NCI-H2029 (cell line): ENCODE measurements at regions not wholly inside any gene's neighbourhood (a gene's known extent, or its start where the extent isn't known, plus 50 kb on each side); places are given as distances from the start of the nearest gene placed in this dataset.

Experiments
- DNase-seq: peaks from one replicate; lab custom pipeline; 2025; lab: John Stamatoyannopoulos, UW

DNA sequence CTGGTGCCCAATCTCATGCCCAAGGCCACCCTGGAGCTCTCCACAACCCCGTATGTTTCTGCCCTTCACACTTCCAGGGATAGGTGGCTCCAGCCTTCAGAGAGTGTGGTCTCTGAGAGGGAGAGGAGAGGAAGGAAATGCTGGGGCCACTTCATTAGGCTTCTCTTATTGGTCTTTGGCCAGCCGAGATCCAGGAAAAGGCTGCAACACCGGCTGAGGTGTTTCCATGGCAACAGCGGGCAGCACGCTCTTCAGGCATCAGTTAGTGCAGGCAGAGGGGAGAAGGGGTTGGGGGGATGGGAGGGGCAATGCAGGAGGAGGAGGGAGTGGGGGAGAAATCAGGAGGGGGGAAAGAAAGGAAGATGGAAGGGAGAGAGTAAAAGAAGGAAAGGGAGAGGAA lies 275.1 kb upstream of the GJB5 start:
- peak; percentile 59 for DNase-seq

DNA sequence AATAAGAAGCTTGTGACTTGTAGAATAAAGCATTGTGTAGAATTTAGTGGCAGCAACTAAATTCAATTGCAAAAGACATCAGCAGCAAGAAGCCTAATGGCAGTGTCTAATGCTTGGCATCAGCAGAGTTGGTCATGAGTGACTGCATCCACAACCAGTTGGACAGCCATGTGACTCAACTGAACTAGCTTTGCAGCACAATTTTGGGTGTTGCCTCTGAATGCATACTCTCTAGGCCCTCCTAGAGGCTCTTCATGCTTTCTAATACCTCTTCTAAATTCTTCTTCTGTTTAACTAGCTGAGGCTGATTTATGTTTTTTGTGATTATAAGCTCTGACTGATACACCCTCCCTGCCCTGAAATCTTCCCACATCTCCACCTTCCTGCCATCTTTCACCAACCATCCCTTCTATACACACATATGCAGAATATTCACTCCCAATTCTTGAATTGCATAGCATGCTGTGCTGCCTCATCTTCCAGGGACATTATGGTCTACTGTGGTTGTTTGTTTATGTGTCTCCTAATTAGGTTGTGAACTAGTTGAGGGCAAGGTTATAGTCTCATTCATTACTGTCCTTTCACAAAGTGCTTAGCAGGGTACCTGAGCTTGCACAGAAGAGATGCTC lies 266.7 kb upstream of the GJB5 start:
- no peak for DNase-seq

DNA sequence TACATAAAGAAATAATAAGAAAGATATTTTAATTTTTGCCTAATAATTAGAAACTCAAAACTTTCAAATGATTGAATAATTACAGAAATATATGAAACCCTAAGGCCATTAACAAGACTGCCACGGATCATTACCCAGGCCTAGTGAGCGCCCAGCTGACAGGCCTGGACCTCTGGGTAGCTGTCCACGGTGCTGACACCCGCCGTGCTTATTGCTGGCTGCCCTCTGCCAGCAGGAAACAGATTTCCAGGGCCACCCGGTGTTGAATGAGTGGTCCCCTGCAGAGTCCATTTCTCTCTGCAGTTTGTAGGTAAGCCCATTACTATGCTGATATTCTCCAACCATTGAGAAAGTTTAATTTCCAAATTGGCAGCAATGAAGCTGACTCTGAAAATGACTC lies 254.4 kb upstream of the GJB5 start:
- DNase-seq = no peak

DNA sequence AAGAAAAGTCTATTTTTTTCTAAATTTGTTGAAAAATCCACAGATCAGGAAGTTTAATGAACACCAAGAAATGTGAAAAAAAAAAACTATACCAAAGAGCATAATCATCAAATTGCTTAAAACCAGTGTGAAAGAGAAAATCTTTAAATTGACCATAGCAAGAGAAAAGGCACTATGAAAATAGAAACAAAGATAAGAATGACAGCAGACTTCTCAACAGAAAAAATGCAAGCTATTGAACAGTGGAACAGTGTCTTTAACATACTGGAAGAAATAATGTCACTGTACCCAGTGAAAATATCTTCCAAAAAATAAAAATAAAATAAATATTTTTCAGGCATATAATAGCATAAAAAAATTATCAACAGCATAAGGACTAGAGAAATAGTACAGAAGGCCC lies 243.0 kb upstream of the GJB5 start:
- no peak for DNase-seq

DNA sequence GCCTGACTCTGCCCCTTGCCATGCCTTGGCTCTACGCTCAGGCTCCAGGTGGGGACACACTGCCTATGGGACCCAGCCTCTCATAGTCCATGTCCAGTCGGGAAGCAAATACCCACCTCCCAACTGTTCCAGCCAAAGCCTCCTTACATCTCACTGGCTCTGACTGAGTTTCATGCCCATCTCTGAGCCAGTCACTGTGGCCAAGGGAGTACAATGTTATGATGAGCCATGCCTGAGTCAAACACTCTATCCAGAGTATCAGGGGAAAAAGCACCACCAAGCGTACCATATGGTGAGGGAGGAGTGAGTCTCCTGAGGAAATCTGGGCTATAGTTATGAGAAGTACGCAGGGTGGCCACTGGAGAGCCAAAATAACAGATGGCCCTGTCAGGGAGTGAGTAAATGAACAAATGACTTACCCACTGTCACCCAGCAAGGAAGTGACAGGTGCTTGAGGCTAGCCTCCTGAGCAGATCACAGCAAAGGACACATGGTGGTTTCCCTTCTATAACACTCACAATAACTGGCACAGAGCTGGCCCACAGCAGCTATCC lies 236.6 kb upstream of the GJB5 start:
- DNase-seq = no peak

DNA sequence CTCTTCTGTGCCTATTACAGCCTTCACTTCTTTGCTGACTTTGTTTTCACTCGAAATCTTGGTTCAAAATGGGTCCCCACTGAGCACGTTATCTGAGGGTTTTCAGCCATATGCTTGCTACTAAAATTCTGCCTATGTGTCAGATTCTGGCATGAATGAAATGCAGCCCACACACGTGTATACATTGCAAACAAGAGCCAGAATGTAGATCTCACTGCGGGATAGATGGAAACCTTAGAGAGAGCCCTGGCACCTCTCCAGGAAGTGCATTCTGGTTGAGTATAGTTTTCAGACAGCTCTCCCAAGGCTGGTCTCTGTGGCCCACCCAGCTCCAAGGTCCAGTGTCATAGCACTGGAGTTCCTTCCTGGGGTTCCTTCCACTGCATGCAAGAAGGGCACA lies 234.7 kb upstream of the GJB5 start:
- no peak for DNase-seq

DNA sequence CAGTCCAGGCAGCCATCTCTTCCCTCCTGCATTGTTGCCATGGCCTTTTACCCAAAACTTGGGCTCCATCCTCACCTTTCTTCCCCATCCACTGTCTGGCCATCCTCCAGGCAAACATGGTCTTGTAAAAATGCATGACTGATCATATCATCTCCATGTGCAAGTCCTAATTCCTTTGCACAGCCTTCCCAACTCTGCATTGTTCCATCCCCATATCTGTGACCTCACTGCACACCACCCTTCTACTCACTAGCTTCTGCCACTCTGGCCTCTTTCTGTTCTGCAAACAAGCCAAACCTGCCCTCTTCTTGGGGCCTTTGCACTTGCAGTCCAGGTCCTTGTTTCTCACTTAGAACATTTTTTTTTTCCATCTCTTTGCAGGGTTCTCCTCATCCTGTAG lies 230.1 kb upstream of the GJB5 start:
- no peak for DNase-seq

DNA sequence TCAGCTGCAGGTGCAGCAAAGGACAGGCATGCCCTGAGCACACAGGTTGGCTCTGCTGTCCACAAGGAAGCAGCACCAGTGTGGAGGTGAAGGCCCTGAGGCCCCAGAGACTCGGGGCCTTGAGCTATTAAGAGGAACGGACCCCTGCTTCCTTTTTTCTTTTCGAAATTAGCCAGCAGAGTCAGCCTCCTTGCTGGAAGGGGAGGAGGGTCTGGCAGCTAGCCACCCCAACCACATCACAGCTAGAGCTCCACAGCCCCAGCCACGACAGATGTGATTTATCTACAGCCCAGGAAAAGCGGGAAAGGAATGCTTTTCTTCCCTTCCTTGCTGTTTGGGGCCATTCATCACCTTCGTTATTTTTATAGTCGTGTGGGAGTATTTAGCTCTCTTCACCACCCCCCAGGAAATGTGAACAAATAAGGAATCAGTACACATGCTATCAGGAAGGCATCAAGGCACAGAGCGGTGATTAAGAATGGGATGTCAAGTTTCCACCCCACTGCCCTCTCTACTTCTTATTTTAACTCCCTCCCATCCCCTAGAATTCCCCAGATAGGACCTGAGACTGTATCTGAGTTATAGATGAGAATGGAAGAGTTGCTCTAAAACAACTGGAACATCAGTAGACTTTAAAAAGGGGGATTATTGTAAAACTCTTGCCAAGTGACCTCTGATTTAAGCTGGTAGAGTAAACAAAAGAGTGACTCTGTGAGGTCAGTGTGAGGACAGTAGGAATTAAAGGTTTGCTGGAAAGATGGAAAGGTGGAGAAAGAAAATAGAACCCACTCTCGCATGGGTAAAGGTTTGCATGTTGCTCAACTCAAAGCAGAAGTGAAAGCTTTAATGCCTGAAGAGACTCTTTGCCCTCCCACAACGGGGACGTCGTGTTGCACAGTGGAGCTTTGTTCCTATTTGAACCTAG lies 224.7 kb upstream of the GJB5 start:
- DNase-seq = no peak

DNA sequence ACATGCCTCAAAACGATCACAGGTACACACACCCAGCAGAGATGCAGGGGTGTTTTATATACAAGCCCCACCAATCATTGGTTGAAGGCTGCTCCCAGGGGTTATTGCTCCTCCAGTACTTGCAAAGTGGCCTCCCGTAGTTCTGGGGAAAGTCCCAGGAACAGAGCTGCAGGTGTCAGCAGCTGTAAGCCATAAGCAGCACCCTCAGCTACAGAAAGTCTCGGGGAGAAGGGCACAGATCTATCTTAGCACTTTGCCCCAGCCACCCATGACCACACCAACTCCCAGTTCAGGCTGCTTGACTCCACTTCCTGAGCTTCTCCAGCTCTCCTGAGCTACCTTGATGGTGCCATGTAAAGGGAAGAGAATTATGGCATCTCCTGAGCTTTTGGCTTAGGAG lies 222.7 kb upstream of the GJB5 start:
- DNase-seq = no peak

DNA sequence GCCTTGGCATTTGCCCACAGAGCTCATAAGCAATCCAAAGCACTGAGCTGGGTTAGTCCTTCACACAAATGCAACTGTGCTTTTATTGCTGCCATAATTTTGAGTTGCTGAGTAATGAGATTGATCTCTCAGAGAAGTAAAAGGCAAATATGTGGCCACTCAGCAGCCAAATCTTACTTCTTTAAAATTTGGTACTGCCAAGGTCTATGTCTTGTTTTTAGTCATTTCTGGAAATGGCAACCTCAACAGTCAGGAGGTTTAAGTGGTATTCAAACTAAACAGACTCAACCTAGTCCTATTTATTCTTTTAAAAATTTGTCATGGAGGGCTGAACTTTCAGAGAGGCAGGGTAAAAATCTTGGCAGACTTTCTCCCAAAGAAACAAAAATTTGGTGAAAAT lies 216.4 kb upstream of the GJB5 start:
- no peak for DNase-seq

DNA sequence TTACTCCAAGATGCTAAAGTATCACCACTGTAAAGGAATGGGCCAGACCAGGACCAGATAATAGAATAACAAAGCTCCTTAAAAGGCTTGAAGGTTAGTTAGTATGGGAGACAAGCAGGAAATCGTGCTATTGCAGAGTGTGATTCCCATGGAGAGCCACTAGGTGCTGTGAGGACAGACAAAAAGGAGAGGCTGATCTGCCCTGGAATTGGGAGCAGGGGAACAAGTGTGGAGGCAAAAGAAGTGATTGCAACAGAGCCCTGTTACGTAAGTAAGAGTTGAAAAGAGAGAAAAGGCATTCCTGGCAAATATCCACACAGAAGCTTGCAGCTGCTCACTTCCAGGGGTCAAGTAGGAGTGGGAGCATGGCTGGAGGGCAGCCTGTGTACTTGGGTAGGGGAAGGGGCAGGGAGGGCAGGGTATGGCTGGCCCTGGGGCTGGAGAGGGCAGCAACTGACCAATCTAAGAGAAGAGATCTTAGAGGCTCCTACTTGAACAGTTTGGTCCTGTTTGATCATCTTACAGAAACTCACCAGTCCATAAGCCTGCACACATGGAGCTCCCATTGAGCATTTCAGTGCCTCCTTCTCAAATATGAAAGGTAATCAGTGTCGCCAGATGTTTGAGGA lies 207.7 kb upstream of the GJB5 start:
- no peak for DNase-seq

DNA sequence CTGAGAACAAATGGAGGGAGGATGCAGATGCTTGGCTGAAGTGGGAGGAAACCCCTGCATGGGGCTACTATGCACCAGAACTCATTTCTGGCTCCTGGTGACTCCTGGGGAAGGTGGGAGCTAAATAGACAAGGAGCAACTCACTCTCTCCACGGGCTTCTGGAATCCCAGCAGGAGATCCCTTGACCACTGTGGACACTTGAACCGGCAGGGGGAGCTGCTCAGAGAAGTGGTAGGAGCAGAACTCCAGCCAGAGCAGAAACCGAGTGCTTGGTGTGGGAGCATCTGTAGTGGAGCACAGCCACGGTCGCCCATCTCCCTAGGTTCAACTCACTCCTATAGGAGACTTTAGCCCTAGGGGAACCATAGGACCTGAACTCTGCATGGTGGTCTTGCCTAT lies 205.6 kb upstream of the GJB5 start:
- DNase-seq = no peak

DNA sequence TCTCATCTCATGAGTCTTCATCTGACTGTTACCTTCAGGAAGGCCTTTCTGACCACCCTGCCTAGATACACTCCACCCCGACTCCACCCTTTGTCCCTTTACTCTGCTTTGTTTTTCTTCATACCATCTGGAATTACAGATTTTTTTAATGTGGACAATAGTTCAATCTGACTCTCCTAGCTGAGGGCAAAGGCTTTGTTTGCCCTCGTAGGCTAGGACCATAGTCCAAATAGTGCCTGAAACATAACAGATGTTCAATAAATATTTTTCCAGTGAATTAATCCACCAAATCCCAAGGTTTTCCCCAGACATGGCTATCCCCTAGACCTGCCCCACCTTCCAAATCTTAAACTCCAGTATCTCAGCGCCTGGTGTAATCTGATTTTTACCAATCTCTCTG lies 176.5 kb upstream of the GJB5 start:
- DNase-seq = no peak

DNA sequence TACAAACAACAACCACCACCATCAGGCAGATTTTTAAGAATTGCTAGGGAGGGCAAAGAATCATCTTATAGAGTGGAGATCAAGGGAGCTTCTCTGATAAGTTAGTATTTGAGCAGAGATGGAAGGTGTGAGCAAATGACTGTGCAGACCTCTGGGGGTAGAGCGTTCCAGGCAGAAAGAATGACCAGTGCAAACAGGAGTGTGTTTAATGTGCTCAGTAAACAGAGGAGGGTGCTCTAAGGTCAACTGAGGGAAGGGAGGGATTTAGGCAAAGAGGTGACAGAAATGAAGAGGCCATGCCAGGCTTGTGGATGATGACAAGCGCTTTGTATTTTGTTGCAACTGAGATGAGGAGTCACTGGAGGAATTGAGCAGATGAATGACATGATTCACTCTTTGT lies 172.5 kb upstream of the GJB5 start:
- DNase-seq = no peak

DNA sequence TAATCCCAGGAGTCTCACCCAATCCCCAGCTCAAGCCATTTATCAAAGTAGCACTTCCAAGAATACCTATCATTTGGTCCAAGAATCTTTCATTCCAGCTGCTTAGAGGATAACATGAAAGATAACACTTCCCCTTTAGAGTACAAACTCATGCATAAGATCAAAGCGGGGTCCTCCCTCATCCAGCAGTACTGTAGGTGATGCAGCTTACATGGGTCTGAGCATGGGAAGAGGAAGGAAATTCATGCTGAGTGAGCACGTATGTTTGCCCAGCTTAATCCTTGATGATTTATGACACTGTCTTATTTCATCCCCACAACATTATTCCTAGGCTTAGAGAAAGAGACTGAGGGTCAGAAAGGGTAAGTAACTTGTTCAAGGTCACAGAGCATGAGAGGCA lies 167.1 kb upstream of the GJB5 start:
- no peak for DNase-seq

DNA sequence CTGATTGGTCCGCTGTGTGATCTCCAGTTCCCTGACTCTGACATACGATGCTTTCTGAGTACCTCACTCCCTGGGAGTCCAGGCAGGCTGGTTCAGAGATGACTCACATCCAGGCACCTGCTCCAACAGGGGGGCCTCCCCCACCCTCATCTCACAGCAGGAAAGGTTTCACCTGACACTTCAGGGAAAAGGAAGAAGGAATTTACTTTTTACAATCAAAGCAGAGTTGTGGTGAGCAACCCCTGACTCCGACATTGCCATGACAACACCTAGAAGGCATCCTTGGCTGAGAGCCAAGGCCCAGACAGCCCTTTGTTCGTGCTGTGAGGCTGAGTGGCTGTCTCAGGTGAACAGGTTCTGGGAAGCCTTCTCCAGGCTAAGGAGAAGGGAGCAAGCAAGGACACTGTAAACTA lies 164.6 kb upstream of the GJB5 start:
- peak; percentile 98 for DNase-seq

DNA sequence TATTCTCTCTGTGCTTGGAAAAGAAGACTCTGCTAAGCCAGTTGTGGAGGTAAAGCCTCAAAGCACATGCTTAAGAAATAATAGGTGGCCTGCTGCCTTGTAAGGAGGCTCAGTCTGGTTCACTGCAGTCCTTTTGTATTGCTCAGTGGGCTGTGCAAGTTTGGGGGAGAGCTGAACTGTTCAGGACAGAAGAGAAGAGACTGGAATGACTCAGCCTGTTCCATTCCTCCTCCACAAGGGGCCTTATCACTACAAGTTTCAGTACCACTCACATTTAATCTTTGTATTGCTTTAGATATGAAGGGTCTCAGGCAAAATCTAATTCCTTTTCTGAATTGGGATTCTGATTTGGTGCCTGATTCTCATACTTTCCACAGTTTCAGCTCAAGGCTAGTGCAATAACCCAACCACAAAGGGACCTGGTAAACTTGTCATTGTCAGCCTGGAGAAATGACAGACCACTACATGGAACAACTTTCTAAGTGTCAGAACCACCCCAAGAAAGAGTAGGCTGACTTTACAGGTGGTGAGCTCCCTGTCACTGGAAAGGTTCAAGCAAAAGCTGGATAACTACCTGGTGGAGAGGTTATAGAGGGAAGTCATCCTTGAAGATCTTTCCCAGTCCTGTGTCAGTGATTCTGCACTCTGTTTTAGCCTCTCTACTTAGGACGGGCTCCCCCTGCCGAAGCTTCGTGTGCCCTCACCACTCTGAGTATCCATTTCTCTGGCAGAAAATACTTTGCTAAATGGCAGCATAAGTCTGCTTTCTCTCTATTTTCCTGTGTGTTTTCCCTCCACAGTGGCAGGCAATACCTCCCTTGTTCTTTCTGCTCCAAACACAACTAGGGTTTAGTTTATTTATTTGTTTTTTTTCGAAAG lies 162.9 kb upstream of the GJB5 start:
- DNase-seq = no peak

DNA sequence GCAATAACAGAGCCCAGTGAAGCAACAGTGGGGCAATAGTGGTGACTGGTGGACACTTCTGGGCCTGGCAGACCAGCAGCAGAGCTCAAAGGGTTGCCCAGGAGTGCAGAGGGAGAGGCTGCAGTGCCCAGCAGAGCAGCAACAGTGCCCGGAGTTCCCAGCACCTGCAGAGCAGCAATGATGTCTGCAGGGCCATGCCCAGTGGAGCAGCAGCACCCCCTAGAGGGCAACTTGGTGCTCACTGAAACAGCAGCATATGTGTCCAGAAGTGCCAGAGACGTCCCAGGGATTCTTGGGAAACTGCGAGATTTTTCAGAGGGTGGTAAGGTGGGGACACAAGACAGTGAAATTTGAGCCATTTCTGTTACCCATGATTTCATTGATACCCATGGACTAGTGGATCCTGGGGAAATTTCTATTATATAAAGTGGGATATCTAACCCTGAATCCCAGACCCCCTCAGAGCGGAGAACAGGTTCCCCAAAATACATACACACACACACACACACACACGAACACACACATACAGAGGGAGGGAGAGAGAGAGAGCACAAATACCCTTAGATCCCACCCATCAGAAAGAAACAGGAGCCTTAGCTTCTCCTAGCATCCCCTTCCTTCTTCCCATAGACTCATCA lies 156.9 kb upstream of the GJB5 start:
- DNase-seq = peak; percentile 80

DNA sequence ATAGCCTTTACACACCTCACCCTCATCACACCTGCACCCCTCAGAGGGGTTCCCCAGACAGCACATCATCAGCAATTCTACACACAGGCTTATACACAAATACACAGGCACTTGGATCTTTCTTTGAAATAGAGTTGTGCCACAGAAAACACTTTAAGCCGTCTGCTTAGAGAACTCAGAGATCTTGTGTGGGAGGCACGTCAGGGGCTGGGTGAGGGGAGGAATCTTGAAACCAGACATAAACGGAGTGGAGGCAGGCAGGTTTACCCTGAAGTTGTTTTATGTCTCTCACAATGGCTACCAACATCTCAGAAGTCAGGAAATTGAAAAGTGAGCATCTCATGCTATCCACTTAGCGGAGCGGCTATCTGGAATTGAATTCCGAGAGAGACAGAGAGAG lies 151.9 kb upstream of the GJB5 start:
- DNase-seq = no peak

DNA sequence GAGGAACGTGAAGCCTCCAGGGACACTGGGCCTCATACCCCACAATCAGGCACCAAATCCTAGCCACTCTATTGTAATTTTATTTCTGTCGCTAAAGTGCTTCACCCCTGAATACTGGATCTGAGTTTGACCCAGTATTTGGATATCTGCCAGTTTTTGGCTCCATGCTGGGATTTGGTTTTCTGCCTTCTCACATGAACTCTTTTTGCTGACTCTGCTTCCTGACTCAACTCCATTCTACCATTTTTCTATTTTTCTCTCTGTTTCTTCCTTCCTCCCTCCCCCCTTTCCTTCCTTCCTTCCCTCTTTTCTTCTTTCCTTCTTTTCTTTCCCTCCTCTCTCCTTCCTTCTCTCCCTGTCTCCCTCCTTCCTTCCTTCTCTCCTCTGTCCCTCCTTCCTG lies 151.3 kb upstream of the GJB5 start:
- no peak for DNase-seq

DNA sequence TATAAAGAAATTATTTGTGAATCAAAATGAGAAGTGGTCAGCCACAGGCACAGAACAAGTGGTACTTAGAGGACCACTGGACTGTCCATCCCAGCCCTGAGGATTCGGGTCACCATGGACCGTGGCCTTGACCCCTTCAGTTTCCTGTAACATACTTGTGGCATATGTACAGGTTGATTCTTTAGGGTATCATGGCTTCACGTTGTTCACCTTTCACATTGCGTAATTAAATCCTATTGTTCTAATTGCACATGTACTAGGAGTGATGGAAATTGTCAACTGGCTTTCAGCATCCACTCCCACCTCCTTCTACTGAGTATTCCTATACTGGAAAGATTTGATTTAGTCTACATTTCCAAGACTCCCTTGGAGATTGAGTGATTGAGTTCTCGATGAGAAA lies 148.3 kb upstream of the GJB5 start:
- no peak for DNase-seq
